ENCODE measurements at regions not wholly inside any gene's neighbourhood (a gene's known extent, or its start where the extent isn't known, plus 50 kb on each side); places are given as distances from the start of the nearest gene placed in this dataset.

DNA sequence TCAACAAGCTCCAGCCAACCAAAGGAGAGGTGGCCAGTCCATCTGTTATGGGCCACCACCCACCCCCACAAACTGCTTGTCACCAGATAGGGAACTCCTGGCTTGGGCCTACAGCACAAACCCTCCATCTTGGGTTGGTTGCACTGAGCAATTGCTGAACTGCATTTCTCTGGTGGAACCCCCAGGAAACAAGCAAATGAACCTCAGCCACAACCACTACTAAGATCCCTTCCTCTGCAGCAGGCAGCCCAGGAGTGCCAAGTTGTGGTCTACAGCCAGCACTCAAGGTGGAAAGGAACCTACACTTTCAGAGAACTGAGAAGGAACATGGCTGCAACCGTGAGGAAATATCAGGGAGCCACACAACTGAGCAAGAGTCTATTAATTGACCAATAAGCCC is 171.6 kb downstream of the TMEM200A start:
- Mint-ChIP-seq H3K27ac (ENCODE audit: unreplicated experiment) (no peak overlapping the region), H3K4me1 (ENCODE audit: low read depth, unreplicated experiment) (no peaks in the 10 kb centered on the region), H3K4me3 (ENCODE audit: low read depth, unreplicated experiment) (no peak overlapping the region), H3K9me3 (ENCODE audit: low read depth, unreplicated experiment) (peaks cover 4% of the 10 kb centered on the region), H3K27me3 (ENCODE audit: unreplicated experiment) (peaks cover 14% of the 10 kb centered on the region), H3K36me3 (ENCODE audit: insufficient read depth, unreplicated experiment) (no peaks in the 10 kb centered on the region)
- DNase-seq = no peak
- TF ChIP-seq, protein P1, sequence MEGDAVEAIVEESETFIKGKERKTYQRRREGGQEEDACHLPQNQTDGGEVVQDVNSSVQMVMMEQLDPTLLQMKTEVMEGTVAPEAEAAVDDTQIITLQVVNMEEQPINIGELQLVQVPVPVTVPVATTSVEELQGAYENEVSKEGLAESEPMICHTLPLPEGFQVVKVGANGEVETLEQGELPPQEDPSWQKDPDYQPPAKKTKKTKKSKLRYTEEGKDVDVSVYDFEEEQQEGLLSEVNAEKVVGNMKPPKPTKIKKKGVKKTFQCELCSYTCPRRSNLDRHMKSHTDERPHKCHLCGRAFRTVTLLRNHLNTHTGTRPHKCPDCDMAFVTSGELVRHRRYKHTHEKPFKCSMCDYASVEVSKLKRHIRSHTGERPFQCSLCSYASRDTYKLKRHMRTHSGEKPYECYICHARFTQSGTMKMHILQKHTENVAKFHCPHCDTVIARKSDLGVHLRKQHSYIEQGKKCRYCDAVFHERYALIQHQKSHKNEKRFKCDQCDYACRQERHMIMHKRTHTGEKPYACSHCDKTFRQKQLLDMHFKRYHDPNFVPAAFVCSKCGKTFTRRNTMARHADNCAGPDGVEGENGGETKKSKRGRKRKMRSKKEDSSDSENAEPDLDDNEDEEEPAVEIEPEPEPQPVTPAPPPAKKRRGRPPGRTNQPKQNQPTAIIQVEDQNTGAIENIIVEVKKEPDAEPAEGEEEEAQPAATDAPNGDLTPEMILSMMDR (IDR thresholded peaks at IDR 0.05; ENCODE audit: unreplicated experiment) = no peak
- CTCF ChIA-PET = no interaction called here
- no TSS peak for BruUV-seq (replicated peaks)
- intact Hi-C loops (cut with micrococcal nuclease; ENCODE audit: unreplicated experiment) = no loop called here

DNA sequence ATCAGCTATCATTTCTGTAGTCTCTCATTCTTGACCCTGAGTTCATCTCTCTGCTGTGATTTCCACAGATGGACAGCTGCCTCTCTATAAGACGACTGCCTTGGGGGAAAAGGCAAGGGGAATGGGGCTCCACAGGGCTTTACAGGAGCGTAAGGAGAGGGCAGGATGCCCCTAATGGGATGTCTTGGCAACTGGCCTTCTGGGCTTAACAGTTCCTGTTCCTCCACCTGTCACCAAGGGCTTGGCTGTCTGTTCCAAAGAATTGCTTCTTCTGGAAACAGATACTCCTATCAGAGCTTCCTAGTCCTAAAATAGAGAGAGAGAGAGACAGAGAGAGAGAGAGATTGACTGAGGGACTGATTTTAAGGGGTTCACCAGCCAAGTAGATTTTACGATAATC is 181.9 kb downstream of the TMEM200A start:
- Mint-ChIP-seq H3K27me3 (ENCODE audit: unreplicated experiment) (peaks cover 17% of the 10 kb centered on the region), H3K4me1 (ENCODE audit: low read depth, unreplicated experiment) (no peaks in the 10 kb centered on the region), H3K27ac (ENCODE audit: unreplicated experiment) (no peak overlapping the region), H3K9me3 (ENCODE audit: low read depth, unreplicated experiment) (no peaks in the 10 kb centered on the region), H3K4me3 (ENCODE audit: low read depth, unreplicated experiment) (no peak overlapping the region), H3K36me3 (ENCODE audit: insufficient read depth, unreplicated experiment) (no peaks in the 10 kb centered on the region)
- CTCF ChIA-PET = interaction anchor here (0.6 kb wide), 1 partner anchor 13 kb away, joined by 6 read pairs; no protein-coding TSS in a partner anchor
- BruUV-seq (replicated peaks) = no TSS peak
- TF ChIP-seq, protein P1 (IDR thresholded peaks at IDR 0.05; ENCODE audit: unreplicated experiment) = no peak
- intact Hi-C loops (cut with micrococcal nuclease; ENCODE audit: unreplicated experiment) = no loop called here
- no peak for DNase-seq

DNA sequence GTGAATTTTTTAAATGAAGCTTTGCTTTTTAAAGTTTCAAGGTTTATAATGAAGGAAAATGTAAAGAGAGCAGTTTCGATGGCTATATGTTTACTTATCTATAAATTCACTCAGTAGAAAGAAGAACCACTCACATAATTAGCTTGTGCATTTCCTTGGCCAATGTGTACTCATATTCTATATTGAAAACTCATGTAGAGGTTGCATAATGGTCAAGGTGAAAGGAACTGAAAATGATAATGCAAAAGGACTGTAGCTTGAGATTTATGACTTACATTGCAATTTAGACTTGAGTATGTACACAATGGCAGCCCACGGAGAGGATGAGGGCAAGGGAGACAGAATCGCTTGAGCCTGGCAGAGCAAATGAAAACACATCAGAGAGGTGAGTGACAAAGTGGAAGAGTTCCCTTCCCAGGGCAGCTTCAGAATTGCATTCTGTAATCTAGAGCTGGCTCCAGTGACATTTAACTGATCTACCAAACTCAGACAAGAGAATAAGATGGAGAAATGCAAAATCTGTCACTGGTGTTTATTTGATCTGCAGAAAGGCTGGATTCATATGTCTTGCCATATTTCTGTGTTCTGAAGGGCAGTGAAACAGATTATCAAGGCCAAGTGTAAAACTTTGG is 191.8 kb downstream of the TMEM200A start:
- no peaks in the 10 kb centered on the region for H3K4me1 Mint-ChIP-seq (ENCODE audit: low read depth, unreplicated experiment)
- H3K9me3 Mint-ChIP-seq (ENCODE audit: low read depth, unreplicated experiment) = no peaks in the 10 kb centered on the region
- no peaks in the 10 kb centered on the region for H3K36me3 Mint-ChIP-seq (ENCODE audit: insufficient read depth, unreplicated experiment)
- intact Hi-C loops (cut with micrococcal nuclease; ENCODE audit: unreplicated experiment) = no loop called here
- H3K27me3 Mint-ChIP-seq (ENCODE audit: unreplicated experiment) = peaks cover 30% of the 10 kb centered on the region
- TF ChIP-seq, protein P1 (IDR thresholded peaks at IDR 0.05; ENCODE audit: unreplicated experiment) = no peak
- DNase-seq = no peak
- no peak overlapping the region for H3K4me3 Mint-ChIP-seq (ENCODE audit: low read depth, unreplicated experiment)
- H3K27ac Mint-ChIP-seq (ENCODE audit: unreplicated experiment) = no peak overlapping the region
- no TSS peak for BruUV-seq (replicated peaks)
- CTCF ChIA-PET = no interaction called here

DNA sequence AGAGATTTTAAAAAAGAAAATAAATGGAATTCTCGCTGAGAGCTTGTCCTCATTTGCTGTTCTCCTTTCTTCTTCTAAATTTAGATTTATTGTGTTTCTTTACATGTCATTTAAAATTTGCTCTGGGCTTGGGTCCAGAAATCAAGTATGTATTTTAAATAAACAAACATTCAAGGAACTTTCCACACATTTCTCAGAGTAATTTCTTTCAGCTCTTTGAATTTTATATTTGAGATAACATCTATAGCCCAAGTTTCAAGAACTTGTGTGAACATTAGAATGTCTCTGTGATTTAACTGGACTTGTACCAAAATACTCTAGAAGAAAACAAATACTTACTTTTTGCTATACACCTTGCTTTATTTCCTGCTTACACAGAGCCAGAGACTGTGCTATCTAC is 192.3 kb downstream of the TMEM200A start:
- Mint-ChIP-seq H3K4me1 (ENCODE audit: low read depth, unreplicated experiment) (no peaks in the 10 kb centered on the region), H3K4me3 (ENCODE audit: low read depth, unreplicated experiment) (no peak overlapping the region), H3K27ac (ENCODE audit: unreplicated experiment) (no peak overlapping the region), H3K27me3 (ENCODE audit: unreplicated experiment) (peaks cover 30% of the 10 kb centered on the region), H3K36me3 (ENCODE audit: insufficient read depth, unreplicated experiment) (no peaks in the 10 kb centered on the region), H3K9me3 (ENCODE audit: low read depth, unreplicated experiment) (no peaks in the 10 kb centered on the region)
- BruUV-seq (replicated peaks) = no TSS peak
- intact Hi-C loops (cut with micrococcal nuclease; ENCODE audit: unreplicated experiment) = no loop called here
- DNase-seq = no peak
- CTCF ChIA-PET = interaction anchor here (0.5 kb wide), 1 partner anchor 51 kb away, joined by 4 read pairs; no protein-coding TSS in a partner anchor
- TF ChIP-seq, protein P1 (IDR thresholded peaks at IDR 0.05; ENCODE audit: unreplicated experiment) = no peak

All from Calu3 (cell line).